GM18505 (cell line): ENCODE measurements at regions not wholly inside any gene's neighbourhood (a gene's known extent, or its start where the extent isn't known, plus 50 kb on each side); places are given as distances from the start of the nearest gene placed in this dataset.

ENCODE experiments used
- ATAC-seq: cut with Tn5 transposase; IDR thresholded peaks from one replicate; pipeline ENCODE4 v1.9.1; 2021; ENCODE audit not compliant: unreplicated experiment
- POLR2A ChIP-seq: IDR thresholded peaks from 4 replicates; pipeline ENCODE4 v1.6.1; 2011; ENCODE audit warnings: borderline replicate concordance; ENCODE audit not compliant: insufficient read depth, insufficient read length; ENCODE audit errors: extremely low read depth

GRCh38 chr16:86215233-86215978 is 294.9 kb upstream of the FOXF1 start:
- TF ChIP-seq POLR2A, result no peak
- no peak for ATAC-seq

GRCh38 chr16:86215979-86216585 is 294.2 kb upstream of the FOXF1 start:
- TF ChIP-seq POLR2A, result no peak
- ATAC-seq, result no peak

GRCh38 chr16:86216591-86216990 is 293.7 kb upstream of the FOXF1 start:
- no peak for ATAC-seq
- TF ChIP-seq POLR2A, result no peak

GRCh38 chr16:86217001-86217890 is 293.1 kb upstream of the FOXF1 start:
- TF ChIP-seq POLR2A, result no peak
- no peak for ATAC-seq

- ATAC-seq, result no peak
Measured at GRCh38 chr16:86217891-86218270, 292.4 kb upstream of the FOXF1 start.

GRCh38 chr16:86218479-86219170 is 291.7 kb upstream of the FOXF1 start:
- TF ChIP-seq POLR2A, result no peak
- no peak for ATAC-seq

More at GRCh38 chr16:86217891-86218270, 292.4 kb upstream of the FOXF1 start:
- TF ChIP-seq POLR2A, result no peak

- ATAC-seq, result no peak
- no peak for TF ChIP-seq POLR2A
Measured at GRCh38 chr16:86219655-86220445, 290.5 kb upstream of the FOXF1 start.

GRCh38 chr16:86220561-86220960 is 289.8 kb upstream of the FOXF1 start:
- ATAC-seq, result no peak

GRCh38 chr16:86221085-86221484 is 289.2 kb upstream of the FOXF1 start:
- TF ChIP-seq POLR2A, result no peak
- no peak for ATAC-seq

More at GRCh38 chr16:86220561-86220960, 289.8 kb upstream of the FOXF1 start:
- no peak for TF ChIP-seq POLR2A

- no peak for ATAC-seq
- TF ChIP-seq POLR2A, result no peak
Measured at GRCh38 chr16:86222547-86222946, 287.8 kb upstream of the FOXF1 start.

GRCh38 chr16:86222965-86223551 is 287.3 kb upstream of the FOXF1 start:
- ATAC-seq, result no peak
- TF ChIP-seq POLR2A, result no peak

- ATAC-seq, result no peak
- no peak for TF ChIP-seq POLR2A
Measured at GRCh38 chr16:86224126-86224525, 286.2 kb upstream of the FOXF1 start.
